MM.1S (cell line): ENCODE measurements at regions not wholly inside any gene's neighbourhood (a gene's known extent, or its start where the extent isn't known, plus 50 kb on each side); places are given as distances from the start of the nearest gene placed in this dataset.

Experiments used
- EZH2phosphoT487 ChIP-seq: fragments of 300-600 bp; sonication (generic); IDR thresholded peaks from 2 replicates; pipeline ENCODE4 v1.6.1; 2018; ENCODE audit warnings: antibody characterized with exemption, low read length
- TF ChIP-seq, protein P1 (sequence below): fragments of 300-600 bp; sonication (generic); IDR thresholded peaks from 2 replicates; pipeline ENCODE4 v1.5.1; 2016; ENCODE audit warnings: antibody characterized with exemption, low read length, mixed read lengths

DNA sequence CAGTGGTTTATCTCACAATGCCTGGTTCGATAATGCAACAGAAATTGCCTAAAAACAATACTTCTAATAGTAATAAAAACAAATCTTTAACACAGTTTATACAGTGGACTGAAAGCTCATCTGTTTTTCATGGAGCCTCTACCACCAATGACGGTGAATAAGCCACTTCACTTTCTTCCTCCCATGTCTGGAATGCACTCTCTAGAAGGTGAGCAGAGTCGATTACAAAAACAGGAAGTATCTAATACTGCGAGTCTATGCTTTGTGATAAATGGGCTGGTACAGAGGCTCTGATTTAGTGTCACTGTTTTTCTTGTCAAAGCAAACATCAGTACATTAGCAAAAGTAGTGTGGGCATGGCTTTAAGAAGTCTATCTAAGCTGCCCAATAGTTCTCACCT, 1348.6 kb upstream of the SLC10A2 start:
- TF ChIP-seq EZH2phosphoT487 = no peak
- TF ChIP-seq, protein P1, sequence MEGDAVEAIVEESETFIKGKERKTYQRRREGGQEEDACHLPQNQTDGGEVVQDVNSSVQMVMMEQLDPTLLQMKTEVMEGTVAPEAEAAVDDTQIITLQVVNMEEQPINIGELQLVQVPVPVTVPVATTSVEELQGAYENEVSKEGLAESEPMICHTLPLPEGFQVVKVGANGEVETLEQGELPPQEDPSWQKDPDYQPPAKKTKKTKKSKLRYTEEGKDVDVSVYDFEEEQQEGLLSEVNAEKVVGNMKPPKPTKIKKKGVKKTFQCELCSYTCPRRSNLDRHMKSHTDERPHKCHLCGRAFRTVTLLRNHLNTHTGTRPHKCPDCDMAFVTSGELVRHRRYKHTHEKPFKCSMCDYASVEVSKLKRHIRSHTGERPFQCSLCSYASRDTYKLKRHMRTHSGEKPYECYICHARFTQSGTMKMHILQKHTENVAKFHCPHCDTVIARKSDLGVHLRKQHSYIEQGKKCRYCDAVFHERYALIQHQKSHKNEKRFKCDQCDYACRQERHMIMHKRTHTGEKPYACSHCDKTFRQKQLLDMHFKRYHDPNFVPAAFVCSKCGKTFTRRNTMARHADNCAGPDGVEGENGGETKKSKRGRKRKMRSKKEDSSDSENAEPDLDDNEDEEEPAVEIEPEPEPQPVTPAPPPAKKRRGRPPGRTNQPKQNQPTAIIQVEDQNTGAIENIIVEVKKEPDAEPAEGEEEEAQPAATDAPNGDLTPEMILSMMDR = no peak
